Activated T-helper 9 cell treated with anti-CD3 and anti-CD28 coated beads, Interleukin-2, amount 50 U/mL, for 16 hours (primary cell): ENCODE measurements at regions not wholly inside any gene's neighbourhood (a gene's known extent, or its start where the extent isn't known, plus 50 kb on each side); places are given as distances from the start of the nearest gene placed in this dataset.
"Not testable (repeated sequence)": the region's sequence is repeated elsewhere in the genome, so short reads cannot be mapped to it uniquely, and the experiment has no call there.

Experiments
- DNase-seq: peaks from one replicate; pipeline ENCODE4 v3.0.0-alpha.2; 2020; ENCODE audit warnings: low read depth

GRCh38 chr17:73895157-73895556 is 250.9 kb upstream of the SDK2 start:
- DNase-seq: no peak

- DNase-seq: no peak
Observed at GRCh38 chr17:73896966-73897365, 252.7 kb upstream of the SDK2 start.

DNA sequence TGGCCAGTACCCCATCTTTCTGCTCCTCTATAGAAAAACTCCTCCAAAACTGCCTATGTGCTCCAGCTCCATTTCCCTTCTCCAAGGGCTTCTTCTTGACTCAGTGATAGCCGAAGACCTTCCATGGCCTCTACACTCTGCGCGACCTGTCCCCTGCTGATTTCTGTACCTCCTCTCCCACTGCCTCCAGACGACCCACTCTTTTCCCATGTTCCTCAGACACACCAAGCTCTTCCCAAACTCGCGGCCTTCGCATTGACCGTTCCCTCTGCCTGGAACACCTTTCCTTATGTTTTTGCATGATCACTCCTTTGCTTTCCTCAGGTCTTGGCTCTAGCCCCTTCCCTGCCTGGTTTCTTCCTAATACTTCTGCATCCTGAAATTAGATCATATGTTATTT is 255.6 kb upstream of the SDK2 start:
- DNase-seq: no peak

GRCh38 chr17:73900516-73900915 is 256.3 kb upstream of the SDK2 start:
- no peak for DNase-seq

- no peak for DNase-seq
Observed at GRCh38 chr17:73901249-73901648, 257.0 kb upstream of the SDK2 start.

- no peak for DNase-seq
Observed at GRCh38 chr17:73901661-73902415, 257.6 kb upstream of the SDK2 start.

DNA sequence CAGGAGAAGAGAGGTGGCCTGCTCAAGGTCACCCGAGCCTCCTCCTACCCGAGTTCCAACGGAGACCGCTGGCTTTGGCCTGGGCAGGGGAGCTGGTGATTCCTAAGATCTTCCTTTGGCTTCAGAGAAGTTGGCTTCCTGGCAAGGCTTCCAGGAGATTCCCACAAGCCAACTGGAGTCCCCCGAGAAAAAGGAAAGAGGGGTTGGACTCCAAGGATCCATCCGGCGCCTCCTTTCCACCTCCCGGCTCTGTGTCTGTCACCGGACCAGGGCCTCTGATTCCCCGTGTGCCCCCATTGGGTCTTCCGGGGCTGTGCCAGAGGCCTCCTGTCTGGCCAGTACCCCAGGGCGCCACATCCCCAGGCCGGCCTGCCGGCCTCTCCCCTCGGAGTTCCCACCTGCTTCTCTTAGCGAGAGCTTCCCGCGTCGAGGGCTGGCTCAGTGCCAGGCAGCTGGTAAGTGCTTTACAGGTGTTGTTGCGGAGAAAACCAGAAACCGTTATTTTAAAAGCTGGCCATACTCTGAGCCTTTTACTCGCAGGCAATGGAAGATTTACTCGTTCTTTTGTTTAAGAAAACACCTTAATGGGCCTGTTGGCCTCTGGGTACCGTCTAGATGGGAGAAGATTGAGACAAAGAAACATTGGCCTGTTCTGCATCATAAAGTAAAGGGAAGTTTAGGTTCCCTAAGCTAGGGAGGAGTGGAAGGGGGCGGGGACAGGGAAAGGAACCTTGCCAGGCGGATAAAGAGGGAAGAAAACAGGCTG is 258.4 kb upstream of the SDK2 start:
- DNase-seq: no peak

DNA sequence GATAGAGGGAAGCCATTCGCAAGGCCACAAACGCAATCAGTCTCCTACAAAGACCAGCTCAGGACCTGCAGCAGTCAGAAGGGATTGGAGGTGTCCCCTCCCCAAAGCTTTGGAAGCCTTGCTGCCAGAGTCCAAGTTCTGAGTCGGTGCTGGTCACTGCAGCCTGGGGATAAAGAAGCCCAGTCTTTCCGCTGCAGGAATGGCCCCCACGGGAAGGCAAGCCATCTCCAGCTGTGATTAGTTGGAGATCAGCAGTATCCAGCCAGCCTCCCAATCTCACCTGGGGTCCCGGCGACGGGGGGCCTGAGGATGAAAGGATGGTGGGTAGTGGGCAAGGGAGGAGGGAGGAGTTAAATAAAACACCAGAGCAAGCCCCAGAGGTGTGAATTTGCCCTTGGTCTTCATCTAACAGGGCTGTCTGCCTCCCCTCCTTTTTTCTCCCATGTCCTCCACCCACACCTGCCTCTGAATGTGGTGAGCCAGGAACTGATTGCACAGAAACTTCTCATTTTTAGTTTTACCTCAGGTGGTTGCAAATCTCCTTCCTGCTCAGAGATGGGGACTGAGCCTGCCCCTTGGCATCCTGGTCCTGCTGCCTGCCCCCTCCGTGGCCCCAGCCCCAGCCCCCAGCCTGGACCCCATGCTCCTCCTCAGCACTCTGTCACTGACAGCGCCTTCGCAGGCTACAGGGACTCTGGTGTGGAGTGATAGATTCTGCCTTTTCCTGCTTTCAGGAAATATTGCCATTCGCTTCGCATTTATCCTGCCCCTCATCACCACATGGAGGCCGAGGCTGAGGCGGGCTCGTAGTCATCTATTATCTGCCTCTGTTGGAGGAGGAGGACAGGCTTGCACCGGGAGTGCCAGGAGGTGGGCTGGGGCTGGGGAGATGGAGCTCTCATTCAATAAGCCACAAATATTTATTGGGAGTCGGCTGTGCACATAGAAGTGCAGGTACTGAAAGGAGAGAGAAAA is 262.9 kb upstream of the SDK2 start:
- no peak for DNase-seq

- DNase-seq: no peak
Observed at GRCh38 chr17:73909186-73909585, 264.9 kb upstream of the SDK2 start.

GRCh38 chr17:73910206-73910605 is 266.0 kb upstream of the SDK2 start:
- no peak for DNase-seq

DNA sequence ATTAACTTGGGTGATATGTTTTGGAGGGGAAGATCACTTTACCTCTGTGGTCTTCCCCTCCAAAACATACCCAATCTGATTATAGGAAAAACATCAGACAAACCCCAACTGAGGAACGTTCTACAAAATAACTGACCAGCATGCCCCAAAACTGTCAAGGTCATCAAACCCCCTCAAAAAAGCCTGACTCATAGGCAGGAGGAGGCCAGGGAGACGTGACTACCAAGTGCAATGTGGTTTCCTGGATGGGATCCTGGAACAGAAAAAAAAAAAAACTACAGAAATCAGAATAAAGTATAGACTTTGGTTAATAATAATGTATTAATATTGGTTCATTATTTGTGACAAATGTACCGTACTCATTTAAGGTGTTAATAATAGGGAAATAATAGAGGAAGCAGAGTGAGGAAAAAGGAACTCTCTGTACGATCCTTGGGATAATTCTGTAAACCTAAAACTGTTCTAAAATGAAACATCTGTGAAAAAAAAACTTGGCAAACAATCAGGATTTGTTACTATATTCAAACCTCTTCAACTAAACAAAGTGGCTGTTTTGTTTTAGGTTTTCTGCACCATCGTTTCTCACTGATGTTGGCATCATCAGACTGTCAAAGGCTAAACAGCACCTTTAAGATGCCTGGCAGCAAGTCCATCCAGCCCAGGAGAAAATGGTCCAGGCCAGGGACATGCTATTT is 266.7 kb upstream of the SDK2 start:
- DNase-seq: no peak

GRCh38 chr17:73911726-73912372 is 267.6 kb upstream of the SDK2 start:
- no peak for DNase-seq

DNA sequence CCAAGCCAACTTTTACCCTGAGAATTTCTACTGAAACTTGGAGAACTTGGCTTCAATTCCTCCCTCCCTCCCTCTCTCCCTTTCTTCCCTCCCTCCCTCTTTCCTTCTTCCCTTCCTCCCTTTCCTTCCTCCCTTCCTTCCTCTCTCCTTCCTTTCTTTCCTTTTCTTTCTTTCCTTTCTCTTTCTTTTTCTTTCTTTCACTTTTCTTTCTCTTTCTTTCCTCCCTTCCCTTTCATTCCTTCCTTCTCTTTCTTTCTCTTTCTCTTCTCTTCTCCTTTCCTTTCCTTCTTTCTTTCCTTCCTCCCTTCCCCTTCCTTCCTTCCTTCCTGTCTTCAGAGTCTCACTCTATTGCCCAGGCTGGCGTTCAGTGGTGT is 268.1 kb upstream of the SDK2 start:
- no peak for DNase-seq

DNA sequence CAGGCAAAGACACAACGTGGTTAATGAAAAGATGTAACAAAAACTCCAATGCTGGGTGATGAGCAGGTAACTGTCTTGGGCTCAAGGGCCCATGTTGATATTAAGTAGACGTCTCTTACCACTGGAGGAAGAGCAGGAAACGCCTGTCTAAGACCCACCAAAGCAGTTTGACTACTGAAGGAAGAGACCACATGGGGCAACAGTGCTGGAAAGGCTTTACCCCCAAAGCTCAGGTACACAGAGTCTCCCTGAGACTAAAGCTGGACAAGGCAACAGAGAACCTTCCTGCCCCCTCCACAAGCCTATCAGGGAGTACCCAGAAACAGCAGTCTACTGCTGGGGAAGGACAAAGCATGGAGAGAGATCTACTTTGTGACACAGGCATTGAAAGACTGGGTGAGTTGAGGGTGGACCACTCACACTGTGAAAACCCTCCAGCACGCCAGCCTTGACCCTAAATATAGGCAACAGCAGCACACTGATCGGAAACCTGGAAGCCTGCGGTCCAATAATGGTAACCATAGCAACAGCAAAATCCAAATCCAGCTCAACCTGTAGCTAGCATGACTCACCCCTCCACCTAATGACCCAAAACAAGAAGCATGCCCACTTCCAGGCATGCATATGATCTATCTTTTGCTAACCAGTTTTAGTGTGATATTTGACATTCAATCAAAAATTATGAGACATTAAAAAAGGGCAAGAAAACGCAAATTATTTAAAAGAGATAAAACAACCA is 270.5 kb upstream of the SDK2 start:
- DNase-seq: no peak

DNA sequence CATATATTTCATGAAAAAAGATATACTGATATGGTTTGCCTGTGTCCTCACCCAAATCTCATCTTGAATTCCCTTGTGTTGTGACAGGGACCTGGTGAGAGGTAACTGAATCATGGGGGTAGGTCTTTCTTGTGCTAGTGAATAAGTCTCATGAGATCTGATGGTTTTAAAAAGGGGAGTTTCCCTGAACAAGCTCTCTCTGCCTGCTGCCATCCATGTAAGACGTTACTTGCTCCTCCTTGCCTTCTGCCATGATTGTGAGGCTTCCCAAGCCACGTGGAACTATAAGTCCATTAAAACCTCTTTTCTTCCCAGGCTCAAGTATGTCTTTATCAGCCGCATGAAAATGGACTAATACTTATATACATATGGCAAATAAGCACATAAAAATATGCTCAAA is 274.8 kb upstream of the SDK2 start:
- DNase-seq: not testable (repeated sequence)

GRCh38 chr17:73921306-73921705 is 277.1 kb upstream of the SDK2 start:
- DNase-seq: no peak

GRCh38 chr17:73924114-73924908 is 279.2 kb upstream of the RPL38 start:
- DNase-seq: no peak

DNA sequence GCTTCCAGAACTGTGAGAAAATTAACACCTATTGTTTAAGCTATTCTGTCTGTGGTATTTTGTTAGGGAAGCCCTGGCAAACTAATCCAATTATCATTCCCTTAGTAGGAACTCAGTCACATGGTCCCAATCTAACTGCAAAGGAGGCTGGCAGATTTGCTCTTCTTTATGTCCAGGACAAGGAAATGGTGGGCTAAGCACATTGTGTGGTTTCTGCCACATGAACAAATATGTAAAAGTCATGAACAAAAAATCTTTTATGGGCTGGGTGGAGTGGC is 278.6 kb upstream of the RPL38 start:
- no peak for DNase-seq

DNA sequence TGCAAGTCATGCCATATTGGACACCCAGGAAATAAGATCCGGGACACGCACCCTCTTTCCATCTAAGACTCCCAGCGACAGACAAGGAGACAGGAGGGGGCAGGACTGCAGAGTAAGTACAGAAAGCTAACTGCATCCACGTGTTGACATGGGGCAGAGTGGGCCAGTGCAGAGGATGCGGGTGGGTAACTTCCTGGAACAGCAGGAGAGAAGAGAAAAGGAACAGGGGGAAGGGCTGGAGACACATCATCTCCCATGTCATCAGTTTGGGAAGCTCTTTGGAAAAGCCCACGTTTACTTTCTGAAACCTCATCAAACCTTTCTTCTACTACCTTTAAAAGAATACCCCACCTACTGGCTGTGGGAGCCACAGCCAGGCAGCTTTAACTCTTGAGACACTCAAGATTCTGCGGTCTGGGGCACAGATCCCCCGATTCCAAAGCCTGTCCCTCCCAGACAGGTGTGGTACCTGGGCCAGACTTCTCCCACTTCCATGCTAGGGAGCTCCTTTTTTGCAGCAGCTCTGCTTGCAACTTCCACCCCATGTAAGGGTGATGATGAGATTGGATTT is 273.5 kb upstream of the RPL38 start:
- DNase-seq: no peak
